ENCODE measurements at regions not wholly inside any gene's neighbourhood (a gene's known extent, or its start where the extent isn't known, plus 50 kb on each side); places are given as distances from the start of the nearest gene placed in this dataset.

- no peak for TF ChIP-seq CTCF (IDR thresholded peaks at IDR 0.05; ENCODE audit: control insufficient read depth, insufficient read depth, low read depth, low read length, missing control alignments)
- no peak overlapping the region for H3K4me3 ChIP-seq (ENCODE audit: control insufficient read depth, low read depth, low read length)
- no peak for DNase-seq (ENCODE audit: low read depth)
Measured at GRCh38 chr5:8538821-8539220, 669.9 kb downstream of the MTRR start.

GRCh38 chr5:8540317-8540716 lies 671.4 kb downstream of the MTRR start:
- no peak overlapping the region for H3K4me3 ChIP-seq (ENCODE audit: control insufficient read depth, low read depth, low read length)
- no peak for TF ChIP-seq CTCF (IDR thresholded peaks at IDR 0.05; ENCODE audit: control insufficient read depth, insufficient read depth, low read depth, low read length, missing control alignments)
- no peak for DNase-seq (ENCODE audit: low read depth)

- no peak for DNase-seq (ENCODE audit: low read depth)
- TF ChIP-seq CTCF (IDR thresholded peaks at IDR 0.05; ENCODE audit: control insufficient read depth, insufficient read depth, low read depth, low read length, missing control alignments), result no peak
- H3K4me3 ChIP-seq (ENCODE audit: control insufficient read depth, low read depth, low read length), result no peak overlapping the region
Measured at GRCh38 chr5:8550921-8551320, 682.0 kb downstream of the MTRR start.

- no peak for DNase-seq (ENCODE audit: low read depth)
- no peak for TF ChIP-seq CTCF (IDR thresholded peaks at IDR 0.05; ENCODE audit: control insufficient read depth, insufficient read depth, low read depth, low read length, missing control alignments)
- no peak overlapping the region for H3K4me3 ChIP-seq (ENCODE audit: control insufficient read depth, low read depth, low read length)
Measured at GRCh38 chr5:8553364-8553763, 684.4 kb downstream of the MTRR start.

- no peak for TF ChIP-seq CTCF (IDR thresholded peaks at IDR 0.05; ENCODE audit: control insufficient read depth, insufficient read depth, low read depth, low read length, missing control alignments)
- no peak for DNase-seq (ENCODE audit: low read depth)
Measured at GRCh38 chr5:8557728-8558127, 688.8 kb downstream of the MTRR start.

GRCh38 chr5:8560776-8561175 lies 691.8 kb downstream of the MTRR start:
- no peak for TF ChIP-seq CTCF (IDR thresholded peaks at IDR 0.05; ENCODE audit: control insufficient read depth, insufficient read depth, low read depth, low read length, missing control alignments)
- no peak overlapping the region for H3K4me3 ChIP-seq (ENCODE audit: control insufficient read depth, low read depth, low read length)
- DNase-seq (ENCODE audit: low read depth), result no peak

More at GRCh38 chr5:8557728-8558127, 688.8 kb downstream of the MTRR start:
- H3K4me3 ChIP-seq (ENCODE audit: control insufficient read depth, low read depth, low read length), result no peak overlapping the region
